IMR-90 (cell line): ENCODE measurements at regions not wholly inside any gene's neighbourhood (a gene's known extent, or its start where the extent isn't known, plus 50 kb on each side); places are given as distances from the start of the nearest gene placed in this dataset.

ENCODE experiments used
- BHLHE40 ChIP-seq: fragments of 150-350 bp; IDR thresholded peaks from 2 replicates; pipeline ENCODE4 v1.6.1; 2016; ENCODE audit warnings: mild to moderate bottlenecking, low read depth, low read length
- CEBPB ChIP-seq: IDR thresholded peaks from 2 replicates; pipeline ENCODE4 v1.6.1; 2012; ENCODE audit warnings: low read depth, low read length, improper control_type of control experiment
- CHD1 ChIP-seq: IDR thresholded peaks from 2 replicates; pipeline ENCODE4 v1.6.1; 2012; ENCODE audit warnings: low read depth, low read length, improper control_type of control experiment
- CTCF ChIP-seq: conservative IDR thresholded peaks from 2 replicates; pipeline ENCODE4 v1.5.1; 2012; ENCODE audit warnings: mild to moderate bottlenecking, low read depth, low read length, improper control_type of control experiment
- FOS ChIP-seq: fragments of 150-350 bp; IDR thresholded peaks from 2 replicates; pipeline ENCODE4 v1.6.1; 2016; ENCODE audit warnings: low read depth, low read length
- MXI1 ChIP-seq: IDR thresholded peaks from 2 replicates; pipeline ENCODE4 v1.6.1; 2012; ENCODE audit warnings: low read depth, mild to moderate bottlenecking, low read length, moderate library complexity, borderline replicate concordance
- POLR2A ChIP-seq: IDR thresholded peaks from 2 replicates; pipeline ENCODE4 v1.6.1; 2012; ENCODE audit warnings: mild to moderate bottlenecking, low read depth, low read length
- RCOR1 ChIP-seq: IDR thresholded peaks from 2 replicates; pipeline ENCODE4 v1.6.1; 2012; ENCODE audit warnings: mild to moderate bottlenecking, low read length, improper control_type of control experiment; ENCODE audit not compliant: insufficient replicate concordance
- RFX5 ChIP-seq: IDR thresholded peaks from 2 replicates; pipeline ENCODE4 v1.8.0; 2012; ENCODE audit warnings: low read depth, mild to moderate bottlenecking, low read length, moderate library complexity
- USF2 ChIP-seq: fragments of 150-350 bp; IDR thresholded peaks from 2 replicates; pipeline ENCODE4 v1.6.1; 2017; ENCODE audit warnings: mild to moderate bottlenecking, antibody characterized with exemption, low read length, low read depth

DNA sequence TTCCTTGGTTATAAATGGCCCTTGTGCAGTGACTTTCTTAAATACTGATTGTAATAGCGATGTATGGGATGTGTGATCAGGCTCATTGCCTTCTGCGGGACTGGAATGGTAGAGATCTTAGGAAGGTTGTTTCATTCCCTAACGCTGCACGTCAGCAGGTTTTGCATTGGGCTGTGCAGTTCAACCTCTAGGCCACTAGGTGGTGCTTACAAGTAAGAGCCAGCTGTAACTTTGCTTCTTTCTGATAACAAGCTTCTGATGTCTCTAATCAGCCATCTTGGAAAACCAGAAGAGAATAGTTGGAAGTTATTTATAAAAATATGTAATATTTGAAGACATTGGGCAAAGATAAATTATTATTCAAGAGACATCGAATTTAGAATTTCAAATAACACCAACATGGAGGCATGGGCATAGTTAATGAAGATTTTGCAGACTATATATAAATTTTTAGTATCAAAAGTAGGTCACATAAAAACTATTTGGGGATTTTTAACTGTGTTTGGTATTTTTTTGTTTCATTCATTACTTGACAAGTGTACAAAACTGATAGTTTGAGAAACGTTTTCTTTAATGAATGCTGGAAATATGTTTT is 339.7 kb upstream of the PCDH7 start:
- TF ChIP-seq BHLHE40: no peak
- peak; percentile 67 for TF ChIP-seq CTCF
- no peak for TF ChIP-seq USF2
- TF ChIP-seq POLR2A: no peak
- TF ChIP-seq CEBPB: no peak
- no peak for TF ChIP-seq MXI1
- TF ChIP-seq RCOR1: no peak
- TF ChIP-seq CHD1: no peak
- no peak for TF ChIP-seq FOS
- no peak for TF ChIP-seq RFX5
